ENCODE measurements at regions not wholly inside any gene's neighbourhood (a gene's known extent, or its start where the extent isn't known, plus 50 kb on each side); places are given as distances from the start of the nearest gene placed in this dataset.

GRCh38 chr15:26295336-26296085 lies 432.4 kb upstream of the ATP10A start:
- ATAC-seq (no peak), DNase-seq (no peak)
- H3K27me3 Mint-ChIP-seq = no peaks in the 10 kb centered on the region
- CTCF ChIA-PET = no interaction called here
- POLR2A ChIA-PET = no interaction called here
- no peak overlapping the region for H3K4me3 Mint-ChIP-seq
- H3K27ac Mint-ChIP-seq = no peak overlapping the region
- H3K4me1 Mint-ChIP-seq (ENCODE audit: low read depth) = no peaks in the 10 kb centered on the region
- peaks cover 7% of the 10 kb centered on the region for H3K9me3 Mint-ChIP-seq
- intact Hi-C loops (cut with micrococcal nuclease) = no loop called here
- no peak for TF ChIP-seq CTCF (IDR thresholded peaks at IDR 0.05)
- no peaks in the 10 kb centered on the region for H3K36me3 Mint-ChIP-seq (ENCODE audit: low read depth)

- Mint-ChIP-seq H3K27me3 (no peaks in the 10 kb centered on the region), H3K4me1 (ENCODE audit: low read depth) (no peaks in the 10 kb centered on the region), H3K27ac (no peak overlapping the region), H3K9me3 (peaks cover 10% of the 10 kb centered on the region), H3K4me3 (no peak overlapping the region), H3K36me3 (ENCODE audit: low read depth) (no peaks in the 10 kb centered on the region)
- CTCF ChIA-PET = no interaction called here
- POLR2A ChIA-PET = no interaction called here
- ATAC-seq (no peak), DNase-seq (no peak)
- no peak for TF ChIP-seq CTCF (IDR thresholded peaks at IDR 0.05)
- intact Hi-C loops (cut with micrococcal nuclease) = no loop called here
These were observed 431.0 kb upstream of the ATP10A start for GRCh38 chr15:26294059-26294689.

GRCh38 chr15:26287381-26287780 lies 424.3 kb upstream of the ATP10A start:
- intact Hi-C loops (cut with micrococcal nuclease) = no loop called here
- Mint-ChIP-seq H3K9me3 (peaks cover 29% of the 10 kb centered on the region), H3K4me1 (ENCODE audit: low read depth) (no peaks in the 10 kb centered on the region), H3K36me3 (ENCODE audit: low read depth) (no peaks in the 10 kb centered on the region), H3K27me3 (no peaks in the 10 kb centered on the region), H3K4me3 (no peak overlapping the region), H3K27ac (no peak overlapping the region)
- POLR2A ChIA-PET = no interaction called here
- DNase-seq (no peak), ATAC-seq (no peak)
- CTCF ChIA-PET = no interaction called here
- no peak for TF ChIP-seq CTCF (IDR thresholded peaks at IDR 0.05)

- no peaks in the 10 kb centered on the region for H3K36me3 Mint-ChIP-seq (ENCODE audit: low read depth)
- H3K4me3 Mint-ChIP-seq = no peak overlapping the region
- peaks cover 5% of the 10 kb centered on the region for H3K9me3 Mint-ChIP-seq
- ATAC-seq (no peak), DNase-seq (no peak)
- H3K4me1 Mint-ChIP-seq (ENCODE audit: low read depth) = no peaks in the 10 kb centered on the region
- ChIA-PET CTCF (no interaction called here), POLR2A (no interaction called here)
- intact Hi-C loops (cut with micrococcal nuclease) = no loop called here
- H3K27ac Mint-ChIP-seq = no peak overlapping the region
- no peaks in the 10 kb centered on the region for H3K27me3 Mint-ChIP-seq
- TF ChIP-seq CTCF (IDR thresholded peaks at IDR 0.05) = no peak
These were observed 417.2 kb upstream of the ATP10A start for GRCh38 chr15:26280281-26280680.

- DNase-seq = no peak
- no peaks in the 10 kb centered on the region for H3K4me1 Mint-ChIP-seq (ENCODE audit: low read depth)
- TF ChIP-seq CTCF (IDR thresholded peaks at IDR 0.05) = no peak
- intact Hi-C loops (cut with micrococcal nuclease) = loop anchor here (10.0 kb wide), 1 partner anchor 747 kb away; no protein-coding TSS in a partner anchor
- H3K36me3 Mint-ChIP-seq (ENCODE audit: low read depth) = no peaks in the 10 kb centered on the region
- ChIA-PET CTCF (interaction anchor here (0.7 to 2.1 kb wide), 2 partner anchors 743 to 754 kb away, joined by 4 to 8 read pairs; no protein-coding TSS in a partner anchor), POLR2A (no interaction called here)
- H3K27me3 Mint-ChIP-seq = peaks cover 7% of the 10 kb centered on the region
- no peak for ATAC-seq
- no peak overlapping the region for H3K4me3 Mint-ChIP-seq
- no peak overlapping the region for H3K27ac Mint-ChIP-seq
- H3K9me3 Mint-ChIP-seq = peaks cover 2% of the 10 kb centered on the region
These were observed 398.8 kb upstream of the ATP10A start for GRCh38 chr15:26261966-26262365.
